Smooth muscle cell (in vitro differentiated cells): ENCODE measurements at regions not wholly inside any gene's neighbourhood (a gene's known extent, or its start where the extent isn't known, plus 50 kb on each side); places are given as distances from the start of the nearest gene placed in this dataset.

Experiments
- DNase-seq: peaks from one replicate; lab custom pipeline; 2025; ENCODE audit not compliant: unreplicated experiment; lab: John Stamatoyannopoulos, UW
- H2AFZ ChIP-seq: fragments of 200-600 bp; sonication (generic); 2 replicates; pipeline ENCODE4 v1.6.0; 2016; ENCODE audit warnings: antibody characterized with exemption, low read depth, mild to moderate bottlenecking
- H3F3A ChIP-seq: fragments of 200-600 bp; sonication (generic); 2 replicates; pipeline ENCODE4 v1.6.0; 2017; ENCODE audit warnings: antibody characterized with exemption, low read depth
- H3K27ac ChIP-seq: fragments of 200-600 bp; sonication (generic); 2 replicates; pipeline ENCODE4 v1.5.1; 2016; ENCODE audit warnings: low read depth, mild to moderate bottlenecking
- H3K27me3 ChIP-seq: fragments of 200-600 bp; sonication (generic); 2 replicates; pipeline ENCODE4 v1.6.1; 2016; ENCODE audit warnings: low read depth, mild to moderate bottlenecking
- H3K36me3 ChIP-seq: fragments of 200-600 bp; sonication (generic); 2 replicates; pipeline ENCODE4 v1.5.1; 2016; ENCODE audit warnings: low read depth
- H3K4me1 ChIP-seq: fragments of 200-600 bp; sonication (generic); 2 replicates; pipeline ENCODE4 v1.5.1; 2016; ENCODE audit warnings: low read depth
- H3K4me2 ChIP-seq: fragments of 200-600 bp; sonication (generic); 2 replicates; pipeline ENCODE4 v1.6.0; 2016; ENCODE audit warnings: mild to moderate bottlenecking
- H3K4me3 ChIP-seq: fragments of 200-600 bp; sonication (generic); 2 replicates; pipeline ENCODE4 v1.5.1; 2016; ENCODE audit warnings: mild to moderate bottlenecking
- H3K79me2 ChIP-seq: fragments of 200-600 bp; sonication (generic); 2 replicates; pipeline ENCODE4 v1.6.0; 2016; ENCODE audit warnings: low read depth, mild to moderate bottlenecking
- H3K9ac ChIP-seq: fragments of 200-600 bp; sonication (generic); 2 replicates; pipeline ENCODE4 v1.6.0; 2016; ENCODE audit warnings: low read depth
- H3K9me3 ChIP-seq: fragments of 200-600 bp; sonication (generic); replicated peaks from 2 replicates; pipeline ENCODE4 v1.5.1; 2016; ENCODE audit warnings: low read depth
- H4K20me1 ChIP-seq: fragments of 200-600 bp; sonication (generic); 2 replicates; pipeline ENCODE4 v1.6.0; 2016; ENCODE audit warnings: low read depth
- WGBS: methylation state at CpG from one replicate; pipeline ENCODE4 v1.1.7; 2016; ENCODE audit warnings: low lambda C conversion rate; 5-methylcytosine and 5-hydroxymethylcytosine counted together
- TF ChIP-seq, protein P1 (sequence below): fragments of 200-600 bp; sonication (generic); IDR thresholded peaks from 2 replicates; pipeline ENCODE4 v1.5.1; 2017; ENCODE audit warnings: borderline replicate concordance, mild to moderate bottlenecking, antibody characterized with exemption; ENCODE audit not compliant: insufficient read depth, poor library complexity, severe bottlenecking

DNA sequence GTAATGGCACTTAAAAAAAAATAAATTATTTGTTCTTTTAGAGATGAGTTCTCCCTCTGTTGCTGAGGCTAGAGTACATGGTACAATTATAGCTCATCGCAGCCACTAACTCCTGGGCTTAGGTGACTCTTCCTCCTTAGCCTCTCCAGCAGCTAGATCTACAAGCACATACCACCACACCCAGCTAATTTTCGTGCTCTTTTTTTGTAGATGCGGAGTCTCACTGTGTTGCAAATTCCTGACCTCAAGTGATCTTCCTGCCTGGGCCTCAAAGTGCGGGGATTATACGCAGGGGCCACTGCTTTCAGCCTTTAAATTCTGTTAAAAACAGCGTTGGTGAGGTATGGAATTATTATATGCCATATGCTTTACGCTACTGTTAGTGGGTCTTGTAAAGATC lies 2034.0 kb downstream of the OLFM4 start:
- 73% methylated on average over 7 of the region's 7 CpGs for WGBS

DNA sequence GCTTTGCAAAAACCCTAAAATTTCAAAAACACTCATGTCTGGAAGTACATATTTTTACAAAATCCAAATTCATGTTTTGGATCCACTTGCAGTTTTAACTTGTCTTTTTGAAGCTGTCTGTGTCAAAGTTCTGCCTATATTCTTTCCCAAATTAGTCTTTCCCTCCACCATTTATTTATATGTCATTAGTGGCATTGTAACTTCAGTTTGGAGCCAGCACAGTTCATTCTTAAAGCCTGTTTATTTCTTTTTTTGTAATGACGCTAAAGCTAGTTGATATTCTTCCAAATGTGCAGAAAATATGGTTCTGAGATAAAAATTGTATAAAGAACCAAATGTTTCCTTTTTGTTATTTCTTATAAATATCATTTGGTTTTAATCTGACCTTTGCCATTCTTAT lies 2039.3 kb downstream of the OLFM4 start:
- Histone ChIP-seq H3K79me2 (no peaks in the 10 kb centered on the region), H3K4me1 (no peaks in the 10 kb centered on the region), H3K4me3 (no peak overlapping the region), H3K36me3 (no peaks in the 10 kb centered on the region), H3K27ac (no peak overlapping the region), H3K9ac (no peak overlapping the region), H4K20me1 (no peaks in the 10 kb centered on the region), H3F3A (no peaks in the 10 kb centered on the region), H2AFZ (no peak overlapping the region), H3K9me3 (no peaks in the 10 kb centered on the region), H3K4me2 (no peak overlapping the region), H3K27me3 (no peaks in the 10 kb centered on the region)
- 95% methylated on average over 1 of the region's 1 CpG for WGBS
- DNase-seq: no peak
- TF ChIP-seq, protein P1, sequence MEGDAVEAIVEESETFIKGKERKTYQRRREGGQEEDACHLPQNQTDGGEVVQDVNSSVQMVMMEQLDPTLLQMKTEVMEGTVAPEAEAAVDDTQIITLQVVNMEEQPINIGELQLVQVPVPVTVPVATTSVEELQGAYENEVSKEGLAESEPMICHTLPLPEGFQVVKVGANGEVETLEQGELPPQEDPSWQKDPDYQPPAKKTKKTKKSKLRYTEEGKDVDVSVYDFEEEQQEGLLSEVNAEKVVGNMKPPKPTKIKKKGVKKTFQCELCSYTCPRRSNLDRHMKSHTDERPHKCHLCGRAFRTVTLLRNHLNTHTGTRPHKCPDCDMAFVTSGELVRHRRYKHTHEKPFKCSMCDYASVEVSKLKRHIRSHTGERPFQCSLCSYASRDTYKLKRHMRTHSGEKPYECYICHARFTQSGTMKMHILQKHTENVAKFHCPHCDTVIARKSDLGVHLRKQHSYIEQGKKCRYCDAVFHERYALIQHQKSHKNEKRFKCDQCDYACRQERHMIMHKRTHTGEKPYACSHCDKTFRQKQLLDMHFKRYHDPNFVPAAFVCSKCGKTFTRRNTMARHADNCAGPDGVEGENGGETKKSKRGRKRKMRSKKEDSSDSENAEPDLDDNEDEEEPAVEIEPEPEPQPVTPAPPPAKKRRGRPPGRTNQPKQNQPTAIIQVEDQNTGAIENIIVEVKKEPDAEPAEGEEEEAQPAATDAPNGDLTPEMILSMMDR: no peak

More for the DNA sequence above, 2034.0 kb downstream of the OLFM4 start:
- TF ChIP-seq, protein P1: no peak
- no peak overlapping the region for H3K9ac ChIP-seq
- no peak overlapping the region for H3K27ac ChIP-seq
- no peaks in the 10 kb centered on the region for H3K36me3 ChIP-seq
- DNase-seq: no peak
- no peak overlapping the region for H3K4me2 ChIP-seq
- no peaks in the 10 kb centered on the region for H3K4me1 ChIP-seq
- H2AFZ ChIP-seq: no peak overlapping the region
- H3F3A ChIP-seq: no peaks in the 10 kb centered on the region
- no peaks in the 10 kb centered on the region for H4K20me1 ChIP-seq
- H3K9me3 ChIP-seq: no peaks in the 10 kb centered on the region
- no peaks in the 10 kb centered on the region for H3K27me3 ChIP-seq
- no peaks in the 10 kb centered on the region for H3K79me2 ChIP-seq
- H3K4me3 ChIP-seq: no peak overlapping the region

DNA sequence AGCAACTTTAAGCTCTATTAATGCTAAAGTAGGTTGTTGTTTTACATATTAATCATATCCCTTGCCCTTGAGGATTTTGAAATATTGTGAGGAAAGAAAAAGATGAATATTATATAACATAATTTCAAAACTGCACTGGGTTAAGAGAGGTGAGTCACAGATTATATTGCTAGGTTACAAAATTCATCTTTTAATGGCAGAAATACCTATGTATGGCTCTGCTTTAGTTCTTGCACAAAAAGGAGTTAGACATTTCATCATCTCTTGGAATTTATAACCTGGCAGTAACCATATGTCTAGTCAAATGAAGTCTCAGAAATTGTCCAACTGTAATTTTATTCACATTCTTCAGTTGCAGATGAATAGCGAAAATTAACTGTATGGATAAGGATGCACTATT lies 2041.1 kb downstream of the OLFM4 start:
- no peak for DNase-seq
- TF ChIP-seq, protein P1: no peak
- Histone ChIP-seq H3K4me2 (no peak overlapping the region), H3K27me3 (no peaks in the 10 kb centered on the region), H3K9ac (no peak overlapping the region), H3K4me3 (no peak overlapping the region), H4K20me1 (no peaks in the 10 kb centered on the region), H3K36me3 (no peaks in the 10 kb centered on the region), H2AFZ (no peak overlapping the region), H3K4me1 (no peaks in the 10 kb centered on the region), H3K79me2 (no peaks in the 10 kb centered on the region), H3F3A (no peaks in the 10 kb centered on the region), H3K9me3 (no peaks in the 10 kb centered on the region), H3K27ac (no peak overlapping the region)
- WGBS: 94% methylated on average over 1 of the region's 1 CpG

DNA sequence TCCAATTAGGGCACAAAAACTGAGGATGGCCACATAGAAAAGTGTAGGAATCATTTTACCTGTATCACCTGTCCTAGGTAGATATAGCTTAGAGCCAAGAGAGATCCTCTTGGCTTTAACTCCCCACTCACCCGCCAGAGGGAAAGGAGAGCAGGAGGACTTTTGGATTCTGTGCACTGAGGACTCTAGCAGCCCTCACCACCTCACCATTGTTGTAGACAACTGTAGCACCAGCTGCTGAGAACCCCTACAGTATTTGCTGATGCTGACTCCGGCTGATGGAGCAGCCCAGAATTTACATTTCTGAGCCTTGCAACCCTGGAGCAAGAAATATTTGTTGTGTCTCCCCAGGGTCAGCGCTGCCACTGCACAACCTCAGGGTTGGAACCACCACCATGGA lies 2044.4 kb downstream of the OLFM4 start:
- no peak overlapping the region for H3K9ac ChIP-seq
- 94% methylated on average over 3 of the region's 3 CpGs for WGBS
- H3K27me3 ChIP-seq: no peaks in the 10 kb centered on the region
- H3K4me2 ChIP-seq: no peak overlapping the region
- no peaks in the 10 kb centered on the region for H3K36me3 ChIP-seq
- H3K79me2 ChIP-seq: no peaks in the 10 kb centered on the region
- H3F3A ChIP-seq: no peaks in the 10 kb centered on the region
- no peak overlapping the region for H2AFZ ChIP-seq
- no peaks in the 10 kb centered on the region for H3K9me3 ChIP-seq
- DNase-seq: no peak
- TF ChIP-seq, protein P1: no peak
- H3K27ac ChIP-seq: no peak overlapping the region
- H3K4me3 ChIP-seq: no peak overlapping the region
- no peaks in the 10 kb centered on the region for H3K4me1 ChIP-seq
- no peaks in the 10 kb centered on the region for H4K20me1 ChIP-seq
